Muscle layer of colon (tissue), 2 donors: ENCODE measurements at regions not wholly inside any gene's neighbourhood (a gene's known extent, or its start where the extent isn't known, plus 50 kb on each side); places are given as distances from the start of the nearest gene placed in this dataset.

Experiments
- H3K27ac ChIP-seq: one replicate; pipeline ENCODE4 v1.7.0; 2013; ENCODE audit warnings: low read depth, mild to moderate bottlenecking, low read length, moderate library complexity
- H3K27me3 ChIP-seq, 2 donors: one replicate each; pipeline ENCODE4 v1.7.0; 2013; ENCODE audit warnings: low read length in 2 of 2, mild to moderate bottlenecking in 2 of 2; ENCODE audit not compliant: insufficient read depth in 2 of 2, control insufficient read depth in 1 of 2
- H3K36me3 ChIP-seq: one replicate; pipeline ENCODE4 v1.7.0; 2013; ENCODE audit warnings: mild to moderate bottlenecking, low read length; ENCODE audit not compliant: insufficient read depth
- H3K4me1 ChIP-seq: one replicate; pipeline ENCODE4 v1.7.0; 2013; ENCODE audit warnings: mild to moderate bottlenecking, low read length; ENCODE audit not compliant: insufficient read depth
- H3K4me3 ChIP-seq, 2 donors: one replicate each; pipeline ENCODE4 v1.7.0; 2013; ENCODE audit warnings: low read length in 2 of 2, low read depth in 1 of 2, mild to moderate bottlenecking in 1 of 2, moderate library complexity in 1 of 2
- H3K9ac ChIP-seq: one replicate; pipeline ENCODE4 v1.7.0; 2013; ENCODE audit warnings: low read length
- H3K9me3 ChIP-seq: one replicate; pipeline ENCODE4 v1.7.0; 2013; ENCODE audit warnings: mild to moderate bottlenecking, low read length
- donor health status: abdominal sarcoma.
- donor health status: Adenocarcinoma of cecum.

GRCh38 chr7:25314731-25315267 is 86.5 kb upstream of the NPVF start:
- H3K27ac ChIP-seq: no peak overlapping the region
- no peaks in the 10 kb centered on the region for H3K36me3 ChIP-seq
- H3K27me3 ChIP-seq: no peaks in the 10 kb centered on the region
- H3K9me3 ChIP-seq: no peaks in the 10 kb centered on the region
- H3K4me3 ChIP-seq: no peak overlapping the region
- H3K9ac ChIP-seq: no peak overlapping the region
- peaks cover 6% of the 10 kb centered on the region for H3K4me1 ChIP-seq

DNA sequence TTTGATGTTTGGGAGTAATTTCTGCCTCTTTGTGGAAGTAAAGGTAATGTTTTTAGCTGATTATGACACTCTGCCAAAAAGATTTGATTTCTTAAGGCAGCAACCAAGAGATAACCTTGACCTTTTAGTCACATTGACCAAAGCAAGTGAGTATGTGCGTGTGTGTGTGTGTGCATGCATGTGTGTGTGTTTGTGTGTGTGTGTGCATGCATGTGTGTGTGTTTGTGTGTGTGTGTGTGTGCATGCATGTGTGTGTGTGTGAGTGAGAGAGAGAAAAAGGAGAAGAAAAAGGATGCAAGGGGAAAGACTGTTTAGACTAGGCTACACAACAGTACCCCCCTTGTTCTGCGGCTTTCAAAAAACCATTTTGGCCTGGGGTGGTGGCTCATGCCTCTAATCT is 88.1 kb upstream of the NPVF start:
- no peaks in the 10 kb centered on the region for H3K36me3 ChIP-seq
- no peak overlapping the region for H3K27ac ChIP-seq
- H3K9ac ChIP-seq: no peak overlapping the region
- H3K27me3 ChIP-seq: no peaks in the 10 kb centered on the region
- no peaks in the 10 kb centered on the region for H3K9me3 ChIP-seq
- H3K4me1 ChIP-seq: peaks cover 6% of the 10 kb centered on the region
- H3K4me3 ChIP-seq: no peak overlapping the region

GRCh38 chr7:25318047-25318446 is 89.8 kb upstream of the NPVF start:
- Histone ChIP-seq H3K27ac (no peak overlapping the region), H3K4me3 (no peak overlapping the region), H3K27me3 (no peaks in the 10 kb centered on the region), H3K9ac (no peak overlapping the region), H3K36me3 (no peaks in the 10 kb centered on the region), H3K9me3 (no peaks in the 10 kb centered on the region), H3K4me1 (peaks cover 6% of the 10 kb centered on the region)

DNA sequence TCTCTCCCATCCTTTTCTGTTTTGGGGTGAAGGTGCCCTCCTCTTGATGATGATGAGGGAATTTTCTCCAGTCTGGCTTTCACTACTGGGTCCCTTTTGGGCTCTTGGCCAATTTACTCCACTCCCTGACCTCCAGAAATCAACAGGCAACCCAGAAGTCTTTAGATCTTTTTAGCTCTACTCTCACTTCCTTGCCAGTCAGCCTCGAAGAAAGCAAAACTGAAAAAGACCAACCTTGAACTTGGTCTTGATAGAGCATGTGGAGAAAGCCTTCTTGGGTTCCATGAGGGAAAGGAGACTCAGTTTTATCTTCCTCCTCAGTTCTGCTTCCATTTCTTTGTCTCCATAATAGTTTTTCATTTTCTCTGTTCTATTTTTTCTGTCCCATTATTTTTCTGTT is 91.4 kb upstream of the NPVF start:
- no peak overlapping the region for H3K4me3 ChIP-seq
- H3K9ac ChIP-seq: no peak overlapping the region
- no peak overlapping the region for H3K27ac ChIP-seq
- H3K36me3 ChIP-seq: no peaks in the 10 kb centered on the region
- H3K4me1 ChIP-seq: peaks cover 5% of the 10 kb centered on the region
- no peaks in the 10 kb centered on the region for H3K27me3 ChIP-seq
- no peaks in the 10 kb centered on the region for H3K9me3 ChIP-seq

- Histone ChIP-seq H3K4me1 (no peaks in the 10 kb centered on the region), H3K9me3 (no peaks in the 10 kb centered on the region), H3K27me3 (no peaks in the 10 kb centered on the region), H3K4me3 (no peak overlapping the region), H3K27ac (no peak overlapping the region), H3K9ac (no peak overlapping the region), H3K36me3 (no peaks in the 10 kb centered on the region)
Measured at GRCh38 chr7:25320791-25321190, 92.5 kb upstream of the NPVF start.

GRCh38 chr7:25321424-25321823 is 93.1 kb upstream of the NPVF start:
- no peaks in the 10 kb centered on the region for H3K27me3 ChIP-seq
- no peaks in the 10 kb centered on the region for H3K36me3 ChIP-seq
- H3K27ac ChIP-seq: no peak overlapping the region
- H3K9ac ChIP-seq: no peak overlapping the region
- H3K4me1 ChIP-seq: no peaks in the 10 kb centered on the region
- H3K9me3 ChIP-seq: no peaks in the 10 kb centered on the region
- no peak overlapping the region for H3K4me3 ChIP-seq

DNA sequence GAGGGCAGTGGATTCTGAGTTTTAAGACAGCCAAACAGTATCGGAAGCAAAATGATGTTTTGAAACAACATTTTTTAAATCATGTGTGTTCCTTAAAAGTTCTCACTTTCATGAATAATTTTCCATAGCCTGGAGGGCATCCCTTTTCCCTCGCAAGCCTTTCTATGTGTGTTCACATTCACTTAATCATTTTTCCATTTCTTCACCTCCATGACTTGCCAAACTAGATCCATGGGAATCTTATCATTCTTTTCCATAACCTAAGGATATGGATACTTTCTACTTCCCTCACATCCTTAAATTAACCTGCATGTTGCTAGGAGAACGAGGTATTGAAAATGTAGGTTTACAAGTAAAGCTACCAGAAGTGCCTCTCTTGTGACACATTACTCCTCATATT is 94.2 kb upstream of the NPVF start:
- Histone ChIP-seq H3K9ac (no peak overlapping the region), H3K27ac (no peak overlapping the region), H3K36me3 (no peaks in the 10 kb centered on the region), H3K4me1 (no peaks in the 10 kb centered on the region), H3K4me3 (no peak overlapping the region), H3K9me3 (no peaks in the 10 kb centered on the region), H3K27me3 (no peaks in the 10 kb centered on the region)

GRCh38 chr7:25325186-25325757 is 97.0 kb upstream of the NPVF start:
- Histone ChIP-seq H3K4me3 (no peak overlapping the region), H3K9ac (no peak overlapping the region), H3K27ac (no peak overlapping the region), H3K4me1 (no peaks in the 10 kb centered on the region), H3K36me3 (no peaks in the 10 kb centered on the region), H3K9me3 (no peaks in the 10 kb centered on the region), H3K27me3 (no peaks in the 10 kb centered on the region)

DNA sequence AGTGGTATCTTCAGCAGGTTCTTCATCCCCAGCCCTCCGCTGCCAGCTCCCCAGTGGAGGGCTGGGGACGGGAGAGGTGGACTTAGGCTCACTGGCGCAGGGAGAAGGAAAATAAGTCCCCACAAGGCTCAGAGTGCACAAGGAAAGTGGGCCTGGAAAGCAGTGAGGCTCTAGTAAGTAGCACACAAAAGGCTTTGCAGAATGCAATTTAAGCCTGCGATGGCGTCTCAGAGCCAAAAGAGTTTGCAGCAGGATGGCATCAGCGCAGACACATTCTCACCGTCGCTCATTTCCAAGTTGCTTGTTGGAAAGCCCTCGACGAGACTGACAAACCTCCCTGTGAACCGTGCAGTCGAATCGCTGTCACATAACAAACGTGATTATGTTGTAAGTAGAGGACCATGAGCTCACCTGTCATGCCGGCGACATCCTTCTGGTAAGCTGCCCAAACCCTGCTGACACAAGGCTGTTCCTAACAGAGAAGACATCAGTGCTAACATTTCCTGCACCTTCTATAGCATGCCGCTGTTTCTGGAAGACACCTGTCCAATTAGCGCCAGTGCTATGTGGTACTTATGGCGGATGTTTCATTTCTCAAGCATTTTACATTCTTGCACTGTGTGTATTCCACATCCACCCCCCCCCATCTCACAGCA is 98.3 kb upstream of the NPVF start:
- no peak overlapping the region for H3K27ac ChIP-seq

DNA sequence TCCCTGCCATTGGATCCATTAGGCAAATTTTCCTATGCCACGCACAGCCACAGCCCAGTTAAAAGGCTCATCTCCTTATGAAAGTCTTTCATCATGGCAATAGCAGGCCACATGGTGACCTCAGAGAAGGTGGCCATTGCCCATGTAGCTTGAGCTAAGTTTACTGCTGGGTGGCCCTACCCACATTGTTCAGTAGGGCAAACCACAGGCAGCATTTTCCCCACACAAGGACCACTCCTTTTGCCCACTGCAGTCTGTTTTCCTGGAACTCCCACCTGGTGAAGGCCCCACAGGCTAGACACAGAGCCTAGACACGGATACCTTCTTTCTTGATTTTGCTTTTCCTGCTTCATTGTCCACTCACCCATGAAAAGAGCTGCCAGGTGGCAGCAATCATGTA is 101.5 kb upstream of the NPVF start:
- Histone ChIP-seq H3K27me3 (no peaks in the 10 kb centered on the region), H3K27ac (no peak overlapping the region), H3K36me3 (no peaks in the 10 kb centered on the region), H3K4me1 (no peaks in the 10 kb centered on the region), H3K4me3 (no peak overlapping the region), H3K9me3 (no peaks in the 10 kb centered on the region), H3K9ac (no peak overlapping the region)

More for the DNA sequence above, 98.3 kb upstream of the NPVF start:
- H3K9me3 ChIP-seq: no peaks in the 10 kb centered on the region
- no peaks in the 10 kb centered on the region for H3K27me3 ChIP-seq
- H3K9ac ChIP-seq: no peak overlapping the region
- H3K4me1 ChIP-seq: no peaks in the 10 kb centered on the region
- H3K4me3 ChIP-seq: no peak overlapping the region
- no peaks in the 10 kb centered on the region for H3K36me3 ChIP-seq

- Histone ChIP-seq H3K9ac (no peak overlapping the region), H3K27ac (no peak overlapping the region), H3K27me3 (no peaks in the 10 kb centered on the region), H3K4me3 (no peak overlapping the region), H3K4me1 (no peaks in the 10 kb centered on the region), H3K36me3 (no peaks in the 10 kb centered on the region), H3K9me3 (no peaks in the 10 kb centered on the region)
Measured at GRCh38 chr7:25333296-25333928, 105.1 kb upstream of the NPVF start.
